Esophagus squamous epithelium (tissue), 4 donors: ENCODE measurements at regions not wholly inside any gene's neighbourhood (a gene's known extent, or its start where the extent isn't known, plus 50 kb on each side); places are given as distances from the start of the nearest gene placed in this dataset.

Experiments used
- CTCF ChIP-seq, 6 experiments: fragments of 450-650 bp in 4 of 6; fragments of 200-600 bp in 2 of 6; sonication (generic) in 2 of 6; IDR thresholded peaks; one replicate each; pipeline ENCODE4 v1.5.1; 2016 to 2019; ENCODE audit warnings: antibody characterized with exemption in 6 of 6, mild to moderate bottlenecking in 4 of 6, moderate library complexity in 4 of 6
- POLR2A ChIP-seq, 4 donors: fragments of 450-650 bp; IDR thresholded peaks; one replicate each; pipeline ENCODE4 v1.6.1; 2017; ENCODE audit warnings: antibody characterized with exemption in 4 of 4, mild to moderate bottlenecking in 4 of 4, moderate library complexity in 3 of 4

GRCh38 chr11:86144846-86145245 lies 76.0 kb upstream of the PICALM start:
- no peak for TF ChIP-seq CTCF (IDR thresholded peaks at IDR 0.05)
- no peak for TF ChIP-seq POLR2A (IDR thresholded peaks at IDR 0.05)
